Body of pancreas (tissue), 4 donors: ENCODE measurements at regions not wholly inside any gene's neighbourhood (a gene's known extent, or its start where the extent isn't known, plus 50 kb on each side); places are given as distances from the start of the nearest gene placed in this dataset.

ENCODE experiments used
- ATAC-seq: fragments of 150-250 bp; one replicate; pipeline ENCODE4 v1.9.1; 2016
- DNase-seq, 4 donors: peaks; one replicate each; pipeline ENCODE4 v3.0.0-alpha.2; 2019
- H3K27ac ChIP-seq, 4 donors: fragments of 200-600 bp; sonication (generic); 1 replicate in 3 of 4; 2 replicates in 1 of 4; pipeline versions ENCODE4 v1.5.1 to v1.6.1; 2016 to 2019; ENCODE audit warnings: mild to moderate bottlenecking in 1 of 4, mixed read lengths in 1 of 4, moderate library complexity in 1 of 4
- H3K27me3 ChIP-seq, 2 donors: fragments of 200-600 bp; sonication (generic); one replicate each; pipeline ENCODE4 v1.6.0; 2016; ENCODE audit warnings: mild to moderate bottlenecking in 1 of 2
- H3K36me3 ChIP-seq, 2 donors: fragments of 200-600 bp; sonication (generic); replicated peaks in 1 of 2; 2 replicates each; pipeline ENCODE4 v1.5.1; 2016; ENCODE audit warnings: low read depth in 2 of 2; ENCODE audit not compliant: insufficient read depth in 1 of 2
- H3K4me1 ChIP-seq: fragments of 200-600 bp; sonication (generic); one replicate; pipeline ENCODE4 v1.6.0; 2016
- H3K4me3 ChIP-seq, 2 donors: fragments of 200-600 bp; sonication (generic); 1 replicate in 1 of 2; 2 replicates in 1 of 2; pipeline ENCODE4 v1.5.1; 2016 to 2019
- H3K9me3 ChIP-seq, 3 donors: fragments of 200-600 bp; sonication (generic); 1 replicate in 2 of 3; 2 replicates in 1 of 3; pipeline ENCODE4 v1.5.1; 2016
- POLR2A ChIP-seq, 3 donors: fragments of 450-650 bp; IDR thresholded peaks; one replicate each; pipeline ENCODE4 v1.6.1; 2016; ENCODE audit warnings: antibody characterized with exemption in 3 of 3, mild to moderate bottlenecking in 2 of 3
- WGBS, 2 donors: methylation state at CpG; one replicate each; pipeline ENCODE4 v1.1.5; 2017; 5-methylcytosine and 5-hydroxymethylcytosine counted together
- intact Hi-C: fragments of 100-400 bp; cut with DNase I; formaldehyde crosslinking; loops from one replicate; pipeline ENCODE4 v1.15.1; 2023
- TF ChIP-seq, protein P1 (sequence below), 7 experiments: fragments of 450-650 bp in 4 of 7; fragments of 200-600 bp in 3 of 7; sonication (generic) in 3 of 7; IDR thresholded peaks; one replicate each; pipeline ENCODE4 v1.5.1; 2016 to 2019; ENCODE audit warnings: antibody characterized with exemption in 7 of 7

DNA sequence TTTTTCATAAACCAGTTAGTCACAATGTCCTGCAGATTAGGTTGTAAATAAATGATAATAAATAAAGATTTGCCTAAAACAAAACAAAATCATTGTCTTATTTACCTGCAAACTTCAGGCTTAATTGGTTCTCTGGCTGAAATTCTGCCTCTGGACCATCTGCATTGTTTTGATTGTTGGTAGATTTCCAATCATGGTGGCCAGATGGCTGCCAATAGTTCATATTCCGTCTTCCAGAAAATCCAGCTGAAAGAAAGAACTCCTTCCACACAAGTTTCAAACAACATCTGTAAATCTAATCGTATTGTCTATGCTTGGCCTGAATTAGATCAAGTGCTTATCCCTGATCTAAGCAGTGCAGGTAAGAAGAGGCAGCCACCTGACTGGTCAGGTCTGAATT lies 771.1 kb upstream of the ZEB2 start:
- no peak overlapping the region for H3K27ac ChIP-seq
- no peaks in the 10 kb centered on the region for H3K4me1 ChIP-seq
- no peak overlapping the region for H3K4me3 ChIP-seq
- 71 to 81% methylated on average over 2 of the region's 2 CpGs for WGBS, 2 donors
- H3K27me3 ChIP-seq, result no peaks in the 10 kb centered on the region
- DNase-seq (no peak), ATAC-seq (no peak)
- intact Hi-C loops, result no loop called here
- TF ChIP-seq POLR2A (IDR thresholded peaks at IDR 0.05), result no peak
- TF ChIP-seq, protein P1, sequence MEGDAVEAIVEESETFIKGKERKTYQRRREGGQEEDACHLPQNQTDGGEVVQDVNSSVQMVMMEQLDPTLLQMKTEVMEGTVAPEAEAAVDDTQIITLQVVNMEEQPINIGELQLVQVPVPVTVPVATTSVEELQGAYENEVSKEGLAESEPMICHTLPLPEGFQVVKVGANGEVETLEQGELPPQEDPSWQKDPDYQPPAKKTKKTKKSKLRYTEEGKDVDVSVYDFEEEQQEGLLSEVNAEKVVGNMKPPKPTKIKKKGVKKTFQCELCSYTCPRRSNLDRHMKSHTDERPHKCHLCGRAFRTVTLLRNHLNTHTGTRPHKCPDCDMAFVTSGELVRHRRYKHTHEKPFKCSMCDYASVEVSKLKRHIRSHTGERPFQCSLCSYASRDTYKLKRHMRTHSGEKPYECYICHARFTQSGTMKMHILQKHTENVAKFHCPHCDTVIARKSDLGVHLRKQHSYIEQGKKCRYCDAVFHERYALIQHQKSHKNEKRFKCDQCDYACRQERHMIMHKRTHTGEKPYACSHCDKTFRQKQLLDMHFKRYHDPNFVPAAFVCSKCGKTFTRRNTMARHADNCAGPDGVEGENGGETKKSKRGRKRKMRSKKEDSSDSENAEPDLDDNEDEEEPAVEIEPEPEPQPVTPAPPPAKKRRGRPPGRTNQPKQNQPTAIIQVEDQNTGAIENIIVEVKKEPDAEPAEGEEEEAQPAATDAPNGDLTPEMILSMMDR (IDR thresholded peaks at IDR 0.05), result no peak
- H3K9me3 ChIP-seq, result no peaks in the 10 kb centered on the region
- H3K36me3 ChIP-seq, result no peaks in the 10 kb centered on the region

GRCh38 chr2:145289946-145290345 lies 770.0 kb upstream of the ZEB2 start:
- DNase-seq (no peak), ATAC-seq (no peak)
- WGBS, 2 donors, result 78 to 81% methylated on average over 4 of the region's 4 CpGs
- TF ChIP-seq POLR2A (IDR thresholded peaks at IDR 0.05), result no peak
- TF ChIP-seq, protein P1 (IDR thresholded peaks at IDR 0.05), result no peak
- Histone ChIP-seq H3K4me1 (no peaks in the 10 kb centered on the region), H3K27me3 (no peaks in the 10 kb centered on the region), H3K9me3 (no peaks in the 10 kb centered on the region), H3K36me3 (no peaks in the 10 kb centered on the region), H3K27ac (no peak overlapping the region), H3K4me3 (no peak overlapping the region)
- intact Hi-C loops, result no loop called here

DNA sequence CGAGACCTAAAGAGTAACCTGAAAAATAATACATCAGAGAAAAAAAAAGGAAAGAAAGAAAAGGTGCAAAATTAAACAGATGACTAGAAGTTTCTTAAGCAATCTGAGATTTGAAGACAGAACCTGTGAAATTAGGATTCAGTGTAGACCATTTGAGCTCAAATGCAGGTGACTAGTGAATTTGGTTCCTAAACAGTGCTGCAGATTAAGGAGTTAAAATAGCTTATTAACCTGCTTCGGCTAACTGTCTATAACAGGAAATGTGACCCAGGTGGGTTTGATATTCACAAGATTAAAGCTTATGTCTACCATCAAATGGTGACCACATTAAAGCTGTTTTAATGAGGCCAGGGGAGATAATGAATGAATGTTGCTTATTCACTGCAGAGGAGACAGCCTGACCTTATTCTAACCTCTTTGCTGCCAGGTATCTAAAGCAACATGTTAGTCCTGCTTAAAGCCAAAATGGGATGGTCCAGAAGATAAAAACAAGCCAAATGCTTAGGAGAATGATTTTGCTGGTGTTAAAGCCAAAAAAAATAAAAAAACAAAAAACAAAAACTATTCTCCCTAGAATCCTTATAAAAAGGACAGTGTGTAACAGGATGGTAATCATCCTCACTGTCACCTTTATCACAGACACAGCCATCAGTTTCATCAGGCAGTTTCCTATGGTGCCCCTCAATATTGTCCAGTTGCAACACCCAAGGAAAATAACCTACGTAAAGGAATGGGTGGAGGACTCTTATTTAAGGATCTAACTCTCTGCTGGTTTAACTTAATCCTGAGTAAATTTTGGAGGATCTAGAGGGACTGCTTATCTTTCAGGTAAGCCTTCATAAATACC lies 769.0 kb upstream of the ZEB2 start:
- DNase-seq (no peak), ATAC-seq (no peak)
- H3K27me3 ChIP-seq, result no peaks in the 10 kb centered on the region
- H3K36me3 ChIP-seq, result no peaks in the 10 kb centered on the region
- TF ChIP-seq, protein P1 (IDR thresholded peaks at IDR 0.05), result no peak
- TF ChIP-seq POLR2A (IDR thresholded peaks at IDR 0.05), result no peak
- H3K9me3 ChIP-seq, result no peaks in the 10 kb centered on the region
- 79 to 84% methylated on average over 3 of the region's 3 CpGs for whole genome bisulfite sequencing, 2 donors
- intact Hi-C loops, result no loop called here
- no peak overlapping the region for H3K27ac ChIP-seq
- H3K4me3 ChIP-seq, result no peak overlapping the region
- H3K4me1 ChIP-seq, result no peaks in the 10 kb centered on the region

DNA sequence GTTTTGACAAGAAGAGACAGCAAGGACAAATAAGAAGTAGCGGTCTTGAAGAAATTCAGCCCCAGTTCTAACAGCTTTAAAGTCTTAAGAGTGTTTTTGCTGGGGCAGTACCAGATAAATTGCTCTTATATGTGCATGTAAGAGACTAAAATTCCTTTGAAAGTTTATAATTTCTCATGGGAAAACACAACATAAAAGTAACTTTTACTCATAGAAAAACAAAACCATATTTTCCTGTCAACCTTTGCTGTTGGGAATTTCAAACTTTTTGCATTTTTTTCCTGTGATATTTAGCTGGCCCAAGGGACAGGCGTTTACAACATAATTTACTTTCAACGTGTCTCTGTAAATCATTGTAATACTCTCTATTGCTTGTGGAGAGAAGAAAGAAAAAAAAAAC lies 767.8 kb upstream of the ZEB2 start:
- H3K36me3 ChIP-seq, result no peaks in the 10 kb centered on the region
- H3K27ac ChIP-seq, result no peak overlapping the region
- ATAC-seq, result no peak
- TF ChIP-seq, protein P1 (IDR thresholded peaks at IDR 0.05), result no peak
- TF ChIP-seq POLR2A (IDR thresholded peaks at IDR 0.05), result no peak
- no peak overlapping the region for H3K4me3 ChIP-seq
- no peaks in the 10 kb centered on the region for H3K9me3 ChIP-seq
- no peak for DNase-seq
- WGBS, 2 donors, result 64 to 65% methylated on average over 3 of the region's 3 CpGs
- intact Hi-C loops, result no loop called here
- no peaks in the 10 kb centered on the region for H3K4me1 ChIP-seq
- H3K27me3 ChIP-seq, result no peaks in the 10 kb centered on the region
